NCI-H2227 (cell line): ENCODE measurements at regions not wholly inside any gene's neighbourhood (a gene's known extent, or its start where the extent isn't known, plus 50 kb on each side); places are given as distances from the start of the nearest gene placed in this dataset.
"Not testable (repeated sequence)": the region's sequence is repeated elsewhere in the genome, so short reads cannot be mapped to it uniquely, and the experiment has no call there.

Experiments
- DNase-seq: peaks from one replicate; lab custom pipeline; 2025; ENCODE audit not compliant: unreplicated experiment; lab: John Stamatoyannopoulos, UW

GRCh38 chr7:85682833-85683620 is 496.2 kb upstream of the SEMA3D start:
- DNase-seq: no peak

GRCh38 chr7:85681241-85681640 is 494.4 kb upstream of the SEMA3D start:
- no peak for DNase-seq

GRCh38 chr7:85675093-85675492 is 488.2 kb upstream of the SEMA3D start:
- DNase-seq: not testable (repeated sequence)

GRCh38 chr7:85673876-85674275 is 487.0 kb upstream of the SEMA3D start:
- no peak for DNase-seq

- DNase-seq: no peak
Measured at GRCh38 chr7:85669225-85669624, 482.4 kb upstream of the SEMA3D start.

- DNase-seq: no peak
Measured at GRCh38 chr7:85664341-85664740, 477.5 kb upstream of the SEMA3D start.

- DNase-seq: no peak
Measured at GRCh38 chr7:85659364-85659763, 472.5 kb upstream of the SEMA3D start.

- DNase-seq: no peak
Measured at GRCh38 chr7:85655252-85655651, 468.4 kb upstream of the SEMA3D start.

- DNase-seq: no peak
Measured at GRCh38 chr7:85644272-85644671, 457.4 kb upstream of the SEMA3D start.

- no peak for DNase-seq
Measured at GRCh38 chr7:85641331-85641730, 454.5 kb upstream of the SEMA3D start.

- no peak for DNase-seq
Measured at GRCh38 chr7:85638394-85638793, 451.5 kb upstream of the SEMA3D start.

GRCh38 chr7:85634951-85635350 is 448.1 kb upstream of the SEMA3D start:
- no peak for DNase-seq

GRCh38 chr7:85630904-85631600 is 444.2 kb upstream of the SEMA3D start:
- DNase-seq: no peak

- DNase-seq: no peak
Measured at GRCh38 chr7:85627791-85628586, 441.1 kb upstream of the SEMA3D start.

GRCh38 chr7:85622059-85622458 is 435.2 kb upstream of the SEMA3D start:
- DNase-seq: no peak

- DNase-seq: no peak
Measured at GRCh38 chr7:85620936-85621685, 434.3 kb upstream of the SEMA3D start.

GRCh38 chr7:85619236-85619635 is 432.4 kb upstream of the SEMA3D start:
- DNase-seq: no peak

GRCh38 chr7:85614684-85615083 is 427.8 kb upstream of the SEMA3D start:
- no peak for DNase-seq

GRCh38 chr7:85612514-85612913 is 425.7 kb upstream of the SEMA3D start:
- DNase-seq: no peak

- no peak for DNase-seq
Measured at GRCh38 chr7:85608804-85609203, 421.9 kb upstream of the SEMA3D start.

- no peak for DNase-seq
Measured at GRCh38 chr7:85602196-85602595, 415.3 kb upstream of the SEMA3D start.
